D341Med (cell line): ENCODE measurements at regions not wholly inside any gene's neighbourhood (a gene's known extent, or its start where the extent isn't known, plus 50 kb on each side); places are given as distances from the start of the nearest gene placed in this dataset.
A peak's percentile ranks its signal among the peaks of the same experiment; 100 is the strongest.
"Not testable (repeated sequence)": the region's sequence is repeated elsewhere in the genome, so short reads cannot be mapped to it uniquely, and the experiment has no call there.

Source experiments
- DNase-seq: peaks from one replicate; pipeline ENCODE4 v3.0.0; 2012; ENCODE audit warnings: low spot score

DNA sequence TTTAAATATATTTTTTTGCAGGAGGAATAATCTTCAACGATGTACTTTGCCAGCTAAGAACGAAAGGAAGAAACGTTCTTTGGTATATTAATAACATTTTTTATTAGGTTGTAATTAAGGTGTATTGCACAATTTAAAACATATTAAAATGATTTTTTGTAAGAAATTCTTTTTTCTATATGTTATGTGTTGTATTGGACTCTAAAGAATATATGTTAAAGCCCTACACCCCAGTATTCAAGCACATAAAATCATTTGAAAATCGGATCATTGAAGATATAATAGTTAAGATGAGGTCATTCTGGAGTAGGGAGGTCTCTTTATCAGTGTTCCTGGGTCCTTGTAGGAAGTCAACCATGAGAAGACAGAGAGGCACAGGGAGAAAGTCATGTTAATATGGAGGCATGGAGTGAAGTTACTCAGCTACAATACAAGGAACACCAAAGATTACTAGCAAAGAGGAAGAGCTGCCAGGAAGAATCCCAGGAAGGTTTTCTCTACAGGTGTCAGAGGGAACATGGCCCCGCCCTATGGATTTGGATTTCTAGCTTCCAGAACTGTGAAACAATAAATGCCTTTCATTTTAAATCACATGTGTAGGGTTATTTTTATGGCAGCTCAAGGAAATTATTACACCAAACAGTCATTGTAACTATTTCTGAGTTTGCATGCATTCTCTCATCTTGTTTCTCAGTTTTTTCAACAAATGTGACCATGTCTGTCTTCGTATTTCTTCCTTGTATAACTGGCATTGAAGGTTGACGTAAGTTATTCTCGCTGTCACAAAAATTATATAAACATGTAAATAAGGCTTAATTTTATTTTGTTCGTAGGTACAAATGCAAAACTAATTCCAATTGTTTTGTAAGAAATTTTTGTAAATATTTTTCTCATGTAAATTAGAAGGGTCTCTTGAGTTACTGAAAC, 75.4 kb upstream of the VPREB1 start:
- DNase-seq, result no peak

DNA sequence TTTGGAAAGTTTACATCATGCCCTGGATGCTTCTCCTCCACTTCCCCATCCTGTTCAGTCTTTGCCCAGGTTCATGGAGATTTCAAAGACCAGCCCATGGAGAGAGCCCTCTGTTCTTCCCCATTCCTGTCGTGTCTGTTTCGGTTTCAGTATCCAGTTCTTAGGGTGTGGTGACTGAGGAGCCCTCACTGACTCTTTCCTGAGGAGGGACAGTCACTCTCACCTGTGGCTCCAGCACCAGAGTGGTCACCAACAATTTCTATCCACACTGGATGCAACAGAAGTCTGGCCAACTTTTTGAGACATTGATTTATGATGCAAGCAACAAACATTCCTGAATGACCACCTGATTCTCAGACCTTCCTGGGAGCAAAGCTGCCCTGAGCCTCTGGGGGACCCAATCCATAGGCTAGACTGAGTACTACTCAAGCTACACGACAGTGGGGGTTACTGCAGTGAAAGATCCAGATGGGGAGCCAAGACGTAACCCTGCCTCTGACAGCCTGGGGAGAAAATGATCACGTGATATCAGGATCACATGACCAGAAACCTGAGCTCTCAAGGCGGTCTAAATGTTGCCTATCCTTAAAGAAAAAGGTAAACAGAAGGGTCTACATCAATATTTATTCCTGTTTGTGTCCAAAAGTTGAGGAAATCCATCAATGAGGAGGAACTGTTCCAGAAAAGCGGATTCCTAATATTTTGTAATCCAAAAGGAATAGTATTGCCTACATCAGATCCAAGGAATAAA, 76.2 kb upstream of the VPREB1 start:
- peak; percentile 51 for DNase-seq

DNA sequence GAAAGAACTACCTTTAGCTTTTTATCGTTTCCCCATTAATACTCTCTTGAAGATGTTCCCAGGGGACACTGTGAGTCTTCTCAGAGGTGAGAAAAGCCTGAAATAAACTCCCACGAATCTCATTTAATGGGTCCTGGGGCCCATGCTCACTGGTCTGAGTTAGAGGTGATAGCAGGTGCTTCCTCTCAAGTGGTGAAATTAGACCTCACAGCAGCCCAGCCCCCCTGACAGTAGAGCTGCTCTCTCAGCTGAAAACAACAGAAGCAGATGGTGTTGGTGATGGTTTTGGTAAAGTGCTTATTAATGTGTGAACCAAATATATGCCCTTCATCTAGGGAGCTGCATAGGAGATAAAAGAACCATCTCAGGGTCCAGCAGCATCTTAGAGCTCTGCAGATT, 76.8 kb upstream of the VPREB1 start:
- no peak for DNase-seq

DNA sequence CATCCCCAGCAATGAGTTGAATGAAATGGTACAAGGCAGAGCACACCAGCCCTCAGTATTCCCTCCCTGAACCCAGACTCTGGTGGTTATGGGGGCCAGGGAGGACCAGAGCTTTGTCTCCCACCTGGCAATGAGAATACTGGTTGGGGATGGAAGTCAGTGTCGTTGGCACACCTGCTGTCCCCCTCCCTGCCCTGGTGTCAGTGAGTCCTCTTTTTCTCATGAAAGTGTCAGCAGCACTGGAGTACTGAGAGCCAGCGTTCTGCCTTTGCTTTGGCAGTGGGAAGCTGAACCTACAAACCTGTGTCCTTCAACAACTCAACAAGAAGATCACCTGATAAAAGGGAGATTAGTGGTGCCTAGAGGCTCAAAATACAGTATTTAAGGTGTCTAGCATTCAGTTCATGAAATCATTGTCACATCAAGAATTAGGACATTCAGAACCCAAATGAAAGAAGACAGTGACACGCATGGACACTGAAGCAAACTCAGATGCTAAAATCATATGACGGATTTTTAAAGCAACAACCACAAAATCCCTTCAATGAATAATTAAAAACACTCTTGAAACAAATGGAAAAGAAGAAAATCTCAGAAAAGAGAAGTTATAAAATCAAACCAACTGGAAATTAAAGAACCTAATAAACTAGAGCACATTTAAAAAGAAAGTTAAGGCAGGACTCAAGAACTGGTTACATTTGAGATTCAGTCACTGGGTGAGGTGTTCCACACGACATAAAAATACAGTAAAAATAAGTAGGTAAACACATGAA, 77.5 kb upstream of the VPREB1 start:
- no peak for DNase-seq

DNA sequence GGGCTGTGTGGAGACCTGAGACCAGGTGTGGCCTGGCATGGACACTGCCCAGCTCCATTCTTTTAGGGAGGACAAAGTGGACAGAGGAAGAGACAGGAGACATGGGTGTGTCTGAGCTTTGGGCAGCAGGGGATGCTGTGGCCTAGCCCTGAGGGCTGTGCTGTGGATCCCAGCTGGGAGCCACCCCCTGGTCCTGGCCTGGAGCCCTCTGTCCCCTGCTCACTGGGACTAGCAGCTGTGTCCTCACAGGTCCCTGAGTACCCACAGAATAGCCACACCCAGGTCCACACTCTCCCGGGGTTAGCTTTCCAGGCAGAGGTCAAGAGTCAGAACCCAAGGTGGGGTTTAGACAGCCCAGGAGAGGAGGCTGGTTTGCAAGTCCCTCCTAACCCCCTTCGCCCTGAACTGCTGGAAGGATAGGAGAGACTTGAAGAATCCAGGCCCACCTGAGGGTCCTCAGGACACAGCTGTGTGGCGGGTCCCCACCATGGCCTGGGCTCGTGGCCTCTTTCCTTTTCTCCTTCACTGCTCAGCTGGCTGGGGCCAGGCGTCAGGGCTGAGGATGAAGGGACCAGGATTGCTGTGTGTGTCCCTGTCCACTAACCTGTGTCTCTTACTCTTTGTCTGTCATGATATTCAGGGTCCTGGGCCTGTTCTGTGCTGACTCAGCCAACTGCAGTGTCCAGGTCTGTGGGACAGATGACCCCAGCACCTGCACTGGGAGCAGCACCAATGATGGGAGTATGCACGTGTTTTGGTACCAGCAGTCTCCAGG, 78.5 kb upstream of the VPREB1 start:
- DNase-seq, result no peak

DNA sequence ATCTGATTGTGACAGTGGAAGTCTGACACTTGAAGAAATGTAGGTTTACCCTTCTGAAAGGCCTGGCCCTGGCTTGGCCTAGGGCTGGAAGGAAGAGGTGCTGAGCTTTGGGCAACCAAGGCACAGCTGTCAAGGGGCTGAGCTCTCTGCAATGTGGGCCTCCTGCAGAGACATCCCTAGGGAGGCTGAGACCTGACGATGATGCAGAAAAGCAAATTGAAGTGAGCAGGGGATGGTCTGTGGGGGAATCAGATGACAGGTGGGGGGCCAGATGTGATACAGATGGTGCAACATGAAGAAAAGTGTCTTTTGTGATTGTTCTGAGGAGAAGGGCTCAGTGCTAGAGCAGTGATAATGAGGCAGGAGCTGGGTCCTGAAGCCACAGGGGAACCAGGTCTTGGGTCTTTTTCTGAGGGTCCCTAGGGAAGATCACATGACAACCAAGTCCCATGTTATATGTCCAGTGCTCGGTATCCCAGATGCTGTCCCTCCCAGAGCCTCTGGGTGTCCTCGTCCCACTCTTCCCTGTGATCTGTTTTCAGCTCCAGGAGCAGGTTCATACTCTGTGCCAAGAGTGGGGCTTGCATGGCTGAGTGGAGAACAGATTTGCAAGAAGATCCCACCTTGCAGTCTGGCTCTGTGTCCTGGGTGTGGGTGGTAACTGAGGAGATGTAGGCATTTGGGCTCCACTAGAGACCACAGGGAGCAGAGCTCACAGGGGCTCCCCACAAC, 79.9 kb upstream of the VPREB1 start:
- DNase-seq, result no peak

DNA sequence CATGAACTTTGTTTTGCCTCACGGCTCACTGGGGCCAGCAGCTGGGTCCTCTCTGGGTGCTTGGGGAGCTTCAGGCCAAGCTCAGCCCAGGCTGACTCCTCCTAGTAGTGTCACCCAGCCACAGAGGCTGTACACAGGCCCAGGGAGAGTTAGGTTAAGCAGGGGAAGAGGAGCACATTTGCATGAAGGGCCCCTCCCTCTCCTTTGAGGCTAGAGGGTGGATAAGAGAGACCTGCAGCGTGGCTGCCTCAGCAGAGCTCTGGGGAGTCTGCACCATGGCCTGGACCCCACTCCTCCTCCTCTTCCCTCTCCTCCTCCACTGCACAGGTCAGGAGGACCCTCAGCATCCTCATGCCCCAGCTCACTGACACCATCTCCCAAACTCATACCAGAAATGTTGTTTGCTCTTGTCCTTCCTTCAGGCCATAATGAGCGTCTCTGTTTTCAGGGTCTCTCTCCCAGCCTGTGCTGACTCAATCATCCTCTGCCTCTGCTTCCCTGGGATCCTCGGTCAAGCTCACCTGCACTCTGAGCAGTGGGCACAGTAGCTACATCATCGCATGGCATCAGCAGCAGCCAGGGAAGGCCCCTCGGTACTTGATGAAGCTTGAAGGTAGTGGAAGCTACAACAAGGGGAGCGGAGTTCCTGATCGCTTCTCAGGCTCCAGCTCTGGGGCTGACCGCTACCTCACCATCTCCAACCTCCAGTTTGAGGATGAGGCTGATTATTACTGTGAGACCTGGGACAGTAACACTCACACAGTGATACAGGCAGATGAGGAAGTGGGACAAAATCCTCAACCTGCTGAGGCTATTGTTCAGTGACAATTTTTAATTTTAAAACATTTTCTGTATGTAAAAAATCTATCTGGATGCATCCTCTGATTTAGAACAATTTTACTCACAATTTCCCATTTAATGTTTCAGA, 82.4 kb upstream of the VPREB1 start:
- no peak for DNase-seq

DNA sequence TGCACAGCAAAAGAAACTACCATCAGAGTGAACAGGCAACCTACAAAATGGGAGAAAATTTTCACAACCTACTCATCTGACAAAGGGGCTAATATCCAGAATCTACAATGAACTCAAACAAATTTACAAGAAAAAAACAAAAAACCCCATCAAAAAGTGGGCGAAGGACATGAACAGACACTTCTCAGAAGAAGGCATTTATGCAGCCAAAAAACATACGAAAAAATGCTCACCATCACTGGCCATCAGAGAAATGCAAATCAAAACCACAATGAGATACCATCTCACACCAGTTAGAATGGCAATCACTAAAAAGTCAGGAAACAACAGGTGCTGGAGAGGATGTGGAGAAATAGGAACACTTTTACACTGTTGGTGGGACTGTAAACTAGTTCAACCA, 83.8 kb upstream of the VPREB1 start:
- not testable (repeated sequence) for DNase-seq

DNA sequence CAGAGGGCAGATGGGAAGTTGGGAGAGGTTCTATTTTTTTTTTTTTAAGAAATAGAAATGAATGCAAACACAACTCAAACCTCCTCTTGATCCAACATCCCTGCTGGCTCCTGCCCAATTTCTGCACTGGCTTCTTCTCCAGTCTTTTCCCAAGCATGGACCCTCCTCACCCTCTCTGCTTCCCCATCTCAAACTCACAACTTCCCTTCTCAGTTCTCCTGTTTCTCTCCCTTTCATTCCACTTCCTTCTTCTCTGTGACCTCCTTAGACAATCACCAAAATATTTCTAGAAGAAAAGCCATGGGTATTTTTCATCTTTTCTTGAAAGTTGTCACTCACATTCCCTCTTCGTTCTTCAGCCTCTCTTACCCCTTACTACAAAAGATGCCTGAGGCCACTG, 85.2 kb upstream of the VPREB1 start:
- no peak for DNase-seq

DNA sequence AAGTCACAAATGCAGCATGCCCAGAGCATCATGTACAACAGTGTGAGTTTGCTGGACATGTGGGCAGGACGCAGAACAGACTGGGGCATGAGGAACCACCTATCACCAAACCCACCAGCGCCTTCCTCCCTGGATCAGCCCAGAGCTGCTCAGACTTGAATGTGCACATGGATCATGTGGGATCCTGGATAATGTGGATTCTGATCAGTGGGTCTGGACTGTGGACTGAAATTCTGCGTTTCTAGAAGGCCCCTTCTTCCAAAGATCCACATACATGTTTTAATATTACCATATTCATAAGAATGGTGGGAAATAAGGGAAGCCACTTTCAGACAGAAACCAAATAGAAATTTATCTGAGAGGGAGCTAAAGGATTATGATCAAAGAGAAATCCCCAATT, 85.6 kb upstream of the VPREB1 start:
- no peak for DNase-seq

DNA sequence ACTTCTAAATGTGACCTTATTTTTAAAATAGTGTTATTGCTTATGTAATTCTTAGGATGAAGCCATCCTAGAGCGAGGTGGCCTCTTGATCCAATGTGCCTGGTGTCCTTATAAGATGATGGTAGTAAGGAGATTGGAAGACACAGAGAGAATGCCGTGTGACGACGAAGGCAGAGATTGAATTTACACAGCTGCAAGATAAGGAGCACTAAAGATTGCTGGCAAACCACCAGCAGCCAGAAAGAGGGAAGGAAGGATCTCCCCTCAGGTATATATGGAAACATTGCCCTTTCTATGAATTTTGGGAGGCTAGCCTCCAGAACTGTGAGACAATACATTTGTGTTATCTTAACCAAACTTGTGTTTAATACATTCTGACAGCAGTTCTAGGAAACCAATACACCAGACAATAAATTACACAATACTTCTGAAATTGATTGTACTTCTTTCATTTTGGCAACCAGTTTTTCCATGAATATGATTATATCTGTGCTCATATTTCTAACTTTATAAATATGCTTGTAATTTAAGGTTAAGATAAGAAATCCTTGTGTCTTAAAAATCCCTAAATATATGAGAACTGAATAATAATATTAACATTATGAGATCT, 86.3 kb upstream of the VPREB1 start:
- no peak for DNase-seq

DNA sequence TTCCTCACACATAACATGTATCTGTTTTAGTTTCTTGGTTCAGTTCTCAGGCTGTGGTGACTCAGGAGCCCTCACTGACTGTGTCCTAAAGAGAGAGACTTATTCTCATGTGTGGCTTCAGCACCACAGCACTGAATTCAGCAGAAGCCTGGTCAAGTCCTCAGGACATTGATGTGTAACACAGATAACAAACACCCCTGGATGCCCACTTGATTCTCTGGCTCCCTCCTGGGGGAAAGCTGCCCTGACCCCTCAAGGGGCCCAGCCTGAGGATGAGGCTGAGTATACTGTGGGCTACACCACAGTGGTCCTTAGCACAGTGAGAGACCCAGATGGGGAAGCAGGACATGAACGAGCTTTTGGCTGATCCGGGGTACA, 87.2 kb upstream of the VPREB1 start:
- DNase-seq, result no peak

DNA sequence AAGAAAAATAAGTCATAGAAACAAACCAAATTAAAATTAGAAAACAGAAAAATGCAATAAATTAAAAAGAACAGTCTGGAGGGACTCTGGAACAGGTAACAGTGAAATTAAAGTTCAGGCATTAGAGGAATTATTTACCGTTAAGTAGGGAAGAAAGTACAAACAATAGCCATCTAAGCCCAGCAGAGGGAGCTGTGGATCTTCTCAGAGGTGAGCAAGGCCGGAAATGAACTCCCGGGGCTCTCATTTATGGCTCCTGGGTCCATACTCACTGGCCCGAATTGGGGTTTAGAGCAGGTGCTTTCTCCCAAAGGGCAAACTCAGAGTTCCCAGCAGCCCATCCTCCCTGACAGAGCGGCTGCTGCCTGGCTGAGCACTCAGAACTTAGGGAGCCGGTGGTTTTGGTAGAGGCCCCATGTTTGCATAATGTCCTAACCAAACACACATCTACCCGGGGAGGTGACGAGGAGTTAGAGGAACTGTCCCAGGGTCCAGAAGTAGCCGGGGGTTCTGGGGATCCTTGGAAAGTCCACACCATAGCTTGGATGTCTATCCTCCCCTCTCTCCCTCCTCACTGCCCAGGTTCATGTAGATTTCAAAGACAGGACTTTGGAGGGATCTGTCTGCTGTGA, 87.8 kb upstream of the VPREB1 start:
- peak; percentile 76 for DNase-seq

DNA sequence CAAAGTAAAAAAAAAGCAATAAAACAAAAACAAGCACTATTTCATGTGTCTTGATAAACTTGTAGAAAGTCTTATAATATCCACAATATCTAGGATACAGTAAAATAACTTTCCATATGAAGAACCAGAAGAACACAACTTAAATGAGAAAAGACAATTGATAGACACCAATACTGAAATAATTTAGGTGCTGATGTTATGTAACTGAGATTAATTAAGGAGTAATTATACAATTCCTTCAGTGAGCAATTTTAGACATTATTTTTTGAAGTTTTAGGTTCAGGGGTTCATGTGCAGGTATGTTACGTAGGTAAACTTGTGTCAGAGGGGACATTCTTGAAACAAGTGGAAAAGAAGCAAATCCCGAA, 88.3 kb upstream of the VPREB1 start:
- DNase-seq, result no peak

DNA sequence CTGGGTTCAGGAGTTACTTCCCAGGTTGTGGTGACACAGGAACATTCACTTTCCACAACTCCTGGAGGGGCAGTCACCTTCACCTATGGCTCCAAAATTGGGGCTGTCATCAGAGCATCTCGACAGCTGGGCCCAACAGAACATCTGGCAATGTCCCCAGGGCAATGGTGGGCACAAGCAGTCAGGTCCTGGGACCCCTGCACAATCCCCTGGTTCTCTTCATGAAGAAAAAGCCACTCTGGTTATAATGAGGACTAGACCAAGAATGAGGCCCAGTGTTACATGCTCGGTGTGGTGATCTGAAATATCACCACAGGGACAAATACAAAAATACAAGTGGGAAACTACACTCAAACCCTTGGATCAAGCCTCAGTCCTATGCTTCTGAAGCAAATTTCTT, 89.0 kb upstream of the VPREB1 start:
- no peak for DNase-seq

DNA sequence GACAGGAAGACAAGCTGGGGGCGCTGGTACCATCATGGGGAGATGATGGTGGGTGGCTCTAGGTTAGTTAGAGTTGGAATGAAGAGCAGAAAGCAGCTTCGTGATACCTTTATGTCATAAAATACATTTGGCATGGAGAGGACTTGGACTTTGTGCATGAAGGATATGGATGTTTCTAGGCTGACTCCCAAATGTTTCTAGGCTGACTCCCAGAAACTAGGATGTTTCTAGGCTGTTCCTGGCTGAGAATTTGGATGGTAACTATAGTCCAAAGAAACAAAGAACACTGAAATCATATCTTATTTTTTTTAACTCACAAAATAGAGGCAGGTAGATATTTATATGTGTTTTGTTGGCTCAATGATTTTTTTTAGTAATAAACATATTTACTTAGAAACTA, 89.4 kb upstream of the VPREB1 start:
- no peak for DNase-seq

DNA sequence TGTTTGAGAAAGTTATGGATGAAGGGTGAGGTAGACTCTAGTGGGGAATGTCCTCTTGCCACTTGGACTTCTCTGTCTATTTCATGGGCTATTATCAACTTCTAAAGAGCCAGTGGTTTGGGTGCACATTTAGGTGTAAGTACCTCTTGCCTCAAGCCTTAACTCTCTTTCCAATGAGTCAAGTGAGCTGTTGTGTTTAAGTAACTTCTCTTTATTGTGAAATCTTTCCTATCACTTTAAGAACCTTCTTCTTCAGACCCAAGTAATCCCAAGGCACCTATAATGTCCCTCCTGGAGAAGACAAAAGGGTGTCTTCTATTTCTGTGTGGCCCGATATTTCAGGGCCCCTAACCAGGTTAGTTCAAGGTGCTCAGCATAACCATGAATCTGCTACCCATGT, 90.5 kb upstream of the VPREB1 start:
- DNase-seq, result no peak

DNA sequence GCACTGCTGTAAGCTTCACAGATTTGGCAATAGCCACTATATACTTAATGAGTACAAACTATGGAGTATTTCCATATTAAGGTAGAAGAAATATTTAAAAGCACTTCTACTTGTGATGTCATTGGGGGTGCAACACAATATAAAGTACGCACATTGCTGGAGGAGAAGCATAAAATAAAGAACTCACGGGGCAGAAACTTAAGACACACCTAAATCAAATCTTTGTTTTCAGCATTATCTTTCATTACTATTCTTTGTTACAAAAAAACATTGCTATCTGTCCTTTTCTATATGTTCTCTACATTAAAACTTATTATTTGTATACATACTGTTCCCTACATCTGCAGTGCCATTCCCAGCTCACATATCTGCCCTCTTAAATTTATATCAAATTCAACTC, 93.3 kb upstream of the VPREB1 start:
- DNase-seq, result no peak

DNA sequence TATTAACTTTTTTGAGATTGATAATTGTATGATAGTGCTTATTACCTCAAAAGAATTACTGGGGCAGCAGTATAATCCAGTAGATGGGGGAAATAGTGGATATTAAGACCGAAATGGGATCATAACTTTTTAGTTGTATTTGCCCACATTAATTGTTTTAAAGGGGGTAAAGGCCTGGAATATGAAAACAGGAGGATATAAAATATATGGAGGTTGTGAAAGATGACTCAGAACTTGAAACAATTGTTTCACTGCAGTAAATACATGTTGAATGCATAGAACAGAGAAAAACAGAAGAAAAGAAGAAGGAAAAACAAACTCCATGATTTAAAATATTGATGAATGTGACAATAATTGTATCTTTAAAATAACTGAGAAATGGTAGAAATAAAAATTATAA, 94.1 kb upstream of the VPREB1 start:
- no peak for DNase-seq
